ENCODE measurements at regions not wholly inside any gene's neighbourhood (a gene's known extent, or its start where the extent isn't known, plus 50 kb on each side); places are given as distances from the start of the nearest gene placed in this dataset.
"Not testable (repeated sequence)": the region's sequence is repeated elsewhere in the genome, so short reads cannot be mapped to it uniquely, and the experiment has no call there.

- no peak for DNase-seq (ENCODE audit: low spot score)
Measured at GRCh38 chr10:129165076-129165720, 301.8 kb upstream of the MGMT start.

- DNase-seq (ENCODE audit: low spot score) = no peak
Measured at GRCh38 chr10:129165770-129166169, 301.3 kb upstream of the MGMT start.

GRCh38 chr10:129168660-129169059, 298.4 kb upstream of the MGMT start:
- DNase-seq (ENCODE audit: low spot score) = no peak

- no peak for DNase-seq (ENCODE audit: low spot score)
Measured at GRCh38 chr10:129169115-129169514, 297.9 kb upstream of the MGMT start.

GRCh38 chr10:129170812-129171211, 296.2 kb upstream of the MGMT start:
- no peak for DNase-seq (ENCODE audit: low spot score)

GRCh38 chr10:129171812-129172211, 295.2 kb upstream of the MGMT start:
- no peak for DNase-seq (ENCODE audit: low spot score)

- DNase-seq (ENCODE audit: low spot score) = no peak
Measured at GRCh38 chr10:129174232-129175014, 292.6 kb upstream of the MGMT start.

GRCh38 chr10:129179245-129179971, 287.6 kb upstream of the MGMT start:
- DNase-seq (ENCODE audit: low spot score) = no peak

GRCh38 chr10:129179972-129180678, 286.9 kb upstream of the MGMT start:
- no peak for DNase-seq (ENCODE audit: low spot score)

- DNase-seq (ENCODE audit: low spot score) = no peak
Measured at GRCh38 chr10:129184196-129184595, 282.8 kb upstream of the MGMT start.

GRCh38 chr10:129187331-129187730, 279.7 kb upstream of the MGMT start:
- DNase-seq (ENCODE audit: low spot score) = no peak

- no peak for DNase-seq (ENCODE audit: low spot score)
Measured at GRCh38 chr10:129191797-129192196, 275.2 kb upstream of the MGMT start.

GRCh38 chr10:129192344-129193128, 274.5 kb upstream of the MGMT start:
- no peak for DNase-seq (ENCODE audit: low spot score)

GRCh38 chr10:129193148-129193547, 273.9 kb upstream of the MGMT start:
- peak; percentile 21 for DNase-seq (ENCODE audit: low spot score)

GRCh38 chr10:129194181-129194870, 272.7 kb upstream of the MGMT start:
- DNase-seq (ENCODE audit: low spot score) = no peak

GRCh38 chr10:129199826-129200225, 267.2 kb upstream of the MGMT start:
- no peak for DNase-seq (ENCODE audit: low spot score)

GRCh38 chr10:129203819-129204218, 263.2 kb upstream of the MGMT start:
- DNase-seq (ENCODE audit: low spot score) = no peak

GRCh38 chr10:129207297-129207696, 259.7 kb upstream of the MGMT start:
- no peak for DNase-seq (ENCODE audit: low spot score)

GRCh38 chr10:129210876-129211275, 256.2 kb upstream of the MGMT start:
- no peak for DNase-seq (ENCODE audit: low spot score)

- no peak for DNase-seq (ENCODE audit: low spot score)
Measured at GRCh38 chr10:129213256-129213655, 253.8 kb upstream of the MGMT start.

- DNase-seq (ENCODE audit: low spot score) = not testable (repeated sequence)
Measured at GRCh38 chr10:129213996-129214395, 253.0 kb upstream of the MGMT start.
